H1 (cell line): ENCODE measurements at regions not wholly inside any gene's neighbourhood (a gene's known extent, or its start where the extent isn't known, plus 50 kb on each side); places are given as distances from the start of the nearest gene placed in this dataset.

ENCODE experiments used
- CTCF ChIA-PET: fragments of 300-600 bp; sonication (Branson Sonifier 250); formaldehyde crosslinking; loops from one replicate; lab custom pipeline; 2021; ENCODE audit not compliant: partially characterized antibody; lab: Charles Lee
- POLR2A ChIA-PET: fragments of 300-600 bp; sonication (Branson Sonifier 250); formaldehyde crosslinking; loops from one replicate; lab custom pipeline; 2021; ENCODE audit warnings: inconsistent platforms; ENCODE audit not compliant: partially characterized antibody; lab: Charles Lee
- DNase-seq, 2 experiments: peaks; one replicate each; pipeline versions ENCODE4 v3.0.0 to v3.0.0-alpha.2; 2010 to 2022; ENCODE audit warnings: low spot score in 2 of 2, low read depth in 1 of 2, mixed read lengths in 1 of 2
- FAIRE-seq: peaks from 2 replicates; lab custom pipeline; 2011; peaks lifted over from hg19 to GRCh38; lab: Jason Lieb, UNC
- H2AFZ ChIP-seq: 2 replicates; pipeline ENCODE4 v1.8.1; 2012; ENCODE audit warnings: low read length, inconsistent platforms
- H2AK5ac ChIP-seq: 2 replicates; pipeline ENCODE4 v1.6.1; 2013; ENCODE audit warnings: low read depth, low read length
- H2BK120ac ChIP-seq: replicated peaks from 2 replicates; pipeline ENCODE3; 2013; ENCODE audit warnings: low read depth, low read length, inconsistent platforms
- H2BK12ac ChIP-seq: 2 replicates; pipeline ENCODE4 v1.6.1; 2013; ENCODE audit warnings: low read depth, low read length
- H2BK15ac ChIP-seq: 2 replicates; pipeline ENCODE4 v1.6.1; 2013; ENCODE audit warnings: low read length
- H2BK20ac ChIP-seq: 2 replicates; pipeline ENCODE4 v1.6.1; 2013; ENCODE audit warnings: low read length
- H2BK5ac ChIP-seq: 2 replicates; pipeline ENCODE4 v1.6.1; 2013; ENCODE audit warnings: low read depth, low read length
- H3K14ac ChIP-seq: 2 replicates; pipeline ENCODE4 v1.6.1; 2013; ENCODE audit warnings: inconsistent platforms; ENCODE audit not compliant: insufficient read length
- H3K18ac ChIP-seq: 2 replicates; pipeline ENCODE4 v1.6.1; 2013; ENCODE audit warnings: low read length; ENCODE audit errors: extremely low read depth
- H3K23ac ChIP-seq: 2 replicates; pipeline ENCODE4 v1.6.1; 2013; ENCODE audit warnings: inconsistent platforms; ENCODE audit not compliant: insufficient read length
- H3K23me2 ChIP-seq: 2 replicates; pipeline ENCODE4 v1.6.1; 2013; ENCODE audit warnings: low read depth, low read length
- H3K27ac ChIP-seq: 2 replicates; pipeline ENCODE4 v1.6.1; 2011; ENCODE audit warnings: low read depth, low read length, inconsistent platforms
- H3K27me3 ChIP-seq, 4 experiments: replicated peaks in 1 of 4; 1 replicate in 1 of 4; 2 replicates in 3 of 4; pipeline versions ENCODE4 v1.6.1 to v1.8.1; 2011 to 2013; ENCODE audit warnings: low read length in 3 of 4, mild to moderate bottlenecking in 3 of 4, inconsistent platforms in 2 of 4, mixed read lengths in 2 of 4, moderate library complexity in 1 of 4; ENCODE audit not compliant: control insufficient read depth in 3 of 4, insufficient read depth in 3 of 4; ENCODE audit errors: extremely low read depth in 1 of 4
- H3K36me3 ChIP-seq, 4 experiments: 2 replicates each; pipeline versions ENCODE4 v1.6.1 to v1.8.1; 2011 to 2013; ENCODE audit warnings: mild to moderate bottlenecking in 4 of 4, low read length in 3 of 4, moderate library complexity in 2 of 4, control low read depth in 1 of 4, inconsistent platforms in 1 of 4; ENCODE audit not compliant: insufficient read depth in 4 of 4, control insufficient read depth in 2 of 4
- H3K4ac ChIP-seq: replicated peaks from 2 replicates; pipeline ENCODE3; 2013; ENCODE audit warnings: low read length, low read depth, mixed read lengths, inconsistent platforms; ENCODE audit not compliant: insufficient read length
- H3K4me1 ChIP-seq, 4 experiments: replicated peaks in 1 of 4; 1 replicate in 1 of 4; 2 replicates in 3 of 4; pipeline versions ENCODE4 v1.6.1 to v1.8.1; 2011 to 2013; ENCODE audit warnings: low read length in 3 of 4, inconsistent platforms in 2 of 4, mixed read lengths in 1 of 4; ENCODE audit not compliant: insufficient read depth in 4 of 4, control insufficient read depth in 3 of 4
- H3K4me2 ChIP-seq, 2 experiments: 2 replicates each; pipeline versions ENCODE4 v1.6.1 to v1.8.1; 2011 to 2013; ENCODE audit warnings: low read depth in 2 of 2, low read length in 2 of 2, control low read depth in 1 of 2, inconsistent platforms in 1 of 2, mild to moderate bottlenecking in 1 of 2; ENCODE audit not compliant: insufficient read depth in 1 of 2
- H3K4me3 ChIP-seq, 4 experiments: fragments of 200-600, 300-600 bp in 1 of 4; sonication (generic), shearing (Covaris generic), sonication (Bioruptor Twin) in 1 of 4; 2 replicates each; pipeline versions ENCODE4 v1.5.1 to v1.8.1; 2011 to 2016; ENCODE audit warnings: low read length in 4 of 4, low read depth in 3 of 4, control low read depth in 2 of 4, inconsistent platforms in 2 of 4, mild to moderate bottlenecking in 2 of 4, mixed read lengths in 1 of 4, moderate library complexity in 1 of 4; ENCODE audit not compliant: insufficient read depth in 2 of 4; ENCODE audit errors: extremely low read depth in 1 of 4
- H3K56ac ChIP-seq: replicated peaks from 2 replicates; pipeline ENCODE3; 2013; ENCODE audit warnings: low read depth, mild to moderate bottlenecking, mixed read lengths, low read length, inconsistent platforms; ENCODE audit not compliant: insufficient read length
- H3K79me1 ChIP-seq: 2 replicates; pipeline ENCODE4 v1.6.1; 2013; ENCODE audit warnings: low read depth, low read length, control low read depth
- H3K79me2 ChIP-seq, 2 experiments: 2 replicates each; pipeline versions ENCODE4 v1.6.1 to v1.8.1; 2012 to 2013; ENCODE audit warnings: low read length in 2 of 2, mild to moderate bottlenecking in 2 of 2, inconsistent platforms in 1 of 2; ENCODE audit not compliant: insufficient read depth in 2 of 2, control insufficient read depth in 1 of 2
- H3K9ac ChIP-seq, 4 experiments: replicated peaks in 1 of 4; 1 replicate in 1 of 4; 2 replicates in 3 of 4; pipeline versions ENCODE4 v1.6.1 to v1.8.1; 2011 to 2013; ENCODE audit warnings: low read depth in 3 of 4, low read length in 3 of 4, control low read depth in 2 of 4, mild to moderate bottlenecking in 2 of 4, moderate library complexity in 2 of 4, inconsistent platforms in 1 of 4; ENCODE audit errors: extremely low read depth in 1 of 4
- H3K9me3 ChIP-seq, 2 experiments: 2 replicates each; pipeline versions ENCODE4 v1.6.1 to v1.8.1; 2012 to 2013; ENCODE audit warnings: mild to moderate bottlenecking in 2 of 2, moderate library complexity in 2 of 2, control low read depth in 1 of 2, inconsistent platforms in 1 of 2, low read depth in 1 of 2, low read length in 1 of 2, mixed read lengths in 1 of 2; ENCODE audit not compliant: insufficient read depth in 2 of 2
- H4K20me1 ChIP-seq, 2 experiments: replicated peaks in 1 of 2; 2 replicates each; pipeline versions ENCODE3 to v1.8.1; 2011 to 2013; ENCODE audit warnings: inconsistent platforms in 2 of 2, low read length in 2 of 2, mild to moderate bottlenecking in 1 of 2; ENCODE audit not compliant: insufficient read depth in 2 of 2, control insufficient read depth in 1 of 2
- H4K5ac ChIP-seq: 2 replicates; pipeline ENCODE4 v1.6.1; 2013; ENCODE audit warnings: low read length, low read depth, mixed read lengths, inconsistent platforms; ENCODE audit not compliant: insufficient read length
- H4K8ac ChIP-seq: 2 replicates; pipeline ENCODE4 v1.8.0; 2013; ENCODE audit warnings: mild to moderate bottlenecking, moderate library complexity, low read length, inconsistent platforms; ENCODE audit not compliant: insufficient read depth; ENCODE audit errors: extremely low read depth
- H4K91ac ChIP-seq: replicated peaks from 2 replicates; pipeline ENCODE3; 2013; ENCODE audit warnings: low read length, mixed read lengths, inconsistent platforms; ENCODE audit not compliant: insufficient read length
- CBX5 ChIP-seq: fragments of 300-800, 300-1000 bp; sonication (generic); IDR thresholded peaks from 2 replicates; pipeline ENCODE4 v1.7.1; 2016; ENCODE audit warnings: antibody characterized with exemption, low read length, low read depth
- EZH2 ChIP-seq: fragments of 200-600 bp; sonication (generic); IDR thresholded peaks from 2 replicates; pipeline ENCODE4 v1.7.1; 2012; ENCODE audit warnings: low read depth, mild to moderate bottlenecking, moderate library complexity, low read length, inconsistent platforms; ENCODE audit not compliant: severe bottlenecking
- GABPA ChIP-seq: IDR thresholded peaks from 2 replicates; pipeline ENCODE4 v1.6.1; 2011; ENCODE audit warnings: mild to moderate bottlenecking, low read length, moderate library complexity, borderline replicate concordance; ENCODE audit not compliant: insufficient read depth
- GTF2F1 ChIP-seq: IDR thresholded peaks from 2 replicates; pipeline ENCODE4 v1.6.1; 2012; ENCODE audit warnings: low read depth, low read length, improper control_type of control experiment, borderline replicate concordance
- JUN ChIP-seq: IDR thresholded peaks from 2 replicates; pipeline ENCODE4 v1.6.1; 2011; ENCODE audit warnings: low read depth, mild to moderate bottlenecking, improper control_type of control experiment, low read length
- MAFK ChIP-seq: IDR thresholded peaks from 2 replicates; pipeline ENCODE4 v1.6.1; 2012; ENCODE audit warnings: low read depth, mild to moderate bottlenecking, improper control_type of control experiment, low read length
- RFX5 ChIP-seq: IDR thresholded peaks from 2 replicates; pipeline ENCODE4 v1.6.1; 2011; ENCODE audit warnings: low read depth, low read length, improper control_type of control experiment, borderline replicate concordance
- SRF ChIP-seq: IDR thresholded peaks from 2 replicates; pipeline ENCODE4 v1.6.1; 2011; ENCODE audit warnings: mild to moderate bottlenecking, low read depth, low read length, moderate library complexity
- WGBS, 2 experiments: shearing (Covaris generic) in 1 of 2; methylation state at CpG; one replicate each; pipeline versions ENCODE4 v1.1.6 to v1.1.7; 2013 to 2015; ENCODE audit warnings: low lambda C conversion rate in 2 of 2, mixed read lengths in 2 of 2, inconsistent platforms in 1 of 2, low coverage in 1 of 2, missing lambda C conversion rate in 1 of 2; ENCODE audit not compliant: insufficient replicate concordance in 2 of 2, insufficient coverage in 1 of 2, insufficient read length in 1 of 2; ENCODE audit errors: extremely low coverage in 1 of 2, missing lambda C conversion rate in 1 of 2; 5-methylcytosine and 5-hydroxymethylcytosine counted together

GRCh38 chr5:135199919-135200318 is 165.9 kb upstream of the PITX1 start:
- Histone ChIP-seq H3K36me3 (no peaks in the 10 kb centered on the region), H2AFZ (no peak overlapping the region), H3K79me2 (no peaks in the 10 kb centered on the region), H4K20me1 (no peaks in the 10 kb centered on the region), H3K9me3 (peaks cover 0 to 4% of the 10 kb centered on the region in 2 experiments; a peak in 2 of 4 replicates), H3K4me1 (no peaks in the 10 kb centered on the region), H2AK5ac (no peak overlapping the region), H3K4me3 (no peak overlapping the region), H4K5ac (no peak overlapping the region), H3K23ac (no peak overlapping the region), H3K56ac (no peak overlapping the region), H3K27ac (no peak overlapping the region), H3K18ac (no peak overlapping the region), H3K4me2 (no peak overlapping the region), H3K79me1 (no peaks in the 10 kb centered on the region), H4K8ac (no peak overlapping the region), H2BK5ac (no peak overlapping the region), H2BK12ac (no peak overlapping the region), H2BK20ac (no peak overlapping the region), H3K9ac (no peak overlapping the region), H3K27me3 (peaks cover 0 to 1% (median 0%) of the 10 kb centered on the region in 4 experiments; a peak in 1 of 7 replicates), H3K4ac (no peak overlapping the region), H3K14ac (no peak overlapping the region), H2BK120ac (no peak overlapping the region), H3K23me2 (no peaks in the 10 kb centered on the region), H4K91ac (no peak overlapping the region), H2BK15ac (no peak overlapping the region)
- DNase-seq (no peak), FAIRE-seq (no peak)
- 93% methylated on average over 1 of the region's 1 CpG; no CpG with 5 or more reads in 1 of the 2 experiments for WGBS, 2 experiments
- ChIA-PET CTCF (no interaction called here), POLR2A (no interaction called here)
- no peak for TF ChIP-seq RFX5
- TF ChIP-seq CBX5 = no peak
- TF ChIP-seq JUN = no peak
- TF ChIP-seq SRF = no peak
- no peak for TF ChIP-seq GABPA
- no peak for TF ChIP-seq MAFK
- no peak for TF ChIP-seq GTF2F1
- TF ChIP-seq EZH2 = no peak
